ENCODE measurements at regions not wholly inside any gene's neighbourhood (a gene's known extent, or its start where the extent isn't known, plus 50 kb on each side); places are given as distances from the start of the nearest gene placed in this dataset.

- no peaks in the 10 kb centered on the region for H3K27me3 ChIP-seq
- no peak for DNase-seq (ENCODE audit: low spot score)
- no peak for TF ChIP-seq CTCF (IDR thresholded peaks at IDR 0.05)
- no peaks in the 10 kb centered on the region for H3K4me1 ChIP-seq
- no peak overlapping the region for H3K27ac ChIP-seq
- no peaks in the 10 kb centered on the region for H3K36me3 ChIP-seq
- H3K4me3 ChIP-seq = no peak overlapping the region
- no peaks in the 10 kb centered on the region for H3K9me3 ChIP-seq
These were observed 312.3 kb upstream of the ID2 start for GRCh38 chr2:8369522-8369921.

- no peak for TF ChIP-seq CTCF (IDR thresholded peaks at IDR 0.05)
- Histone ChIP-seq H3K27me3 (no peaks in the 10 kb centered on the region), H3K9me3 (no peaks in the 10 kb centered on the region), H3K36me3 (no peaks in the 10 kb centered on the region), H3K4me3 (no peak overlapping the region), H3K4me1 (no peaks in the 10 kb centered on the region), H3K27ac (no peak overlapping the region)
- DNase-seq (ENCODE audit: low spot score) = no peak
These were observed 311.5 kb upstream of the ID2 start for GRCh38 chr2:8370258-8370802.

- Histone ChIP-seq H3K9me3 (no peaks in the 10 kb centered on the region), H3K36me3 (no peaks in the 10 kb centered on the region), H3K27me3 (no peaks in the 10 kb centered on the region), H3K27ac (no peak overlapping the region), H3K4me1 (no peaks in the 10 kb centered on the region), H3K4me3 (no peak overlapping the region)
- TF ChIP-seq CTCF (IDR thresholded peaks at IDR 0.05) = no peak
- DNase-seq (ENCODE audit: low spot score) = no peak
These were observed 310.2 kb upstream of the ID2 start for GRCh38 chr2:8371653-8372052.

- DNase-seq (ENCODE audit: low spot score) = no peak
- no peak for TF ChIP-seq CTCF (IDR thresholded peaks at IDR 0.05)
- Histone ChIP-seq H3K9me3 (no peaks in the 10 kb centered on the region), H3K27ac (no peak overlapping the region), H3K4me3 (no peak overlapping the region), H3K4me1 (no peaks in the 10 kb centered on the region), H3K27me3 (no peaks in the 10 kb centered on the region), H3K36me3 (no peaks in the 10 kb centered on the region)
These were observed 307.1 kb upstream of the ID2 start for GRCh38 chr2:8374782-8375181.

- Histone ChIP-seq H3K27me3 (no peaks in the 10 kb centered on the region), H3K4me3 (no peak overlapping the region), H3K36me3 (no peaks in the 10 kb centered on the region), H3K27ac (no peak overlapping the region), H3K9me3 (no peaks in the 10 kb centered on the region), H3K4me1 (no peaks in the 10 kb centered on the region)
- no peak for DNase-seq (ENCODE audit: low spot score)
- TF ChIP-seq CTCF (IDR thresholded peaks at IDR 0.05) = no peak
These were observed 305.0 kb upstream of the ID2 start for GRCh38 chr2:8376603-8377410.

Measured in right atrium auricular region (tissue), 2 donors.